GM12878 (cell line): ENCODE measurements at regions not wholly inside any gene's neighbourhood (a gene's known extent, or its start where the extent isn't known, plus 50 kb on each side); places are given as distances from the start of the nearest gene placed in this dataset.

Source experiments
- ATAC-seq: fragments of 200-7000 bp; cut with Tn5 transposase; 3 replicates; pipeline ENCODE4 v1.9.1; 2020; ENCODE audit warnings: mild to moderate bottlenecking, moderate library complexity
- BruUV-seq: library from RNA; stranded (reverse); fragments of 400-500 nt; replicated peaks from 2 replicates; lab custom pipeline; 2021; lab: Mats Ljungman, UMichigan
- CTCF ChIA-PET: fragments of 300-600 bp; sonication (Branson Sonifier 250); formaldehyde crosslinking; extraction: SDS; loops from one replicate; lab custom pipeline; 2021; ENCODE audit warnings: inconsistent platforms; lab: Yijun Ruan, JAX
- POLR2A ChIA-PET: fragments of 350-600 bp; formaldehyde crosslinking; extraction: SDS; loops from one replicate; lab custom pipeline; 2021; ENCODE audit warnings: inconsistent platforms; lab: Charles Lee
- RAD21 ChIA-PET: fragments of 300-600 bp; sonication (Branson Sonifier 250); formaldehyde crosslinking; loops from one replicate; lab custom pipeline; 2023; ENCODE audit warnings: antibody characterized with exemption; ENCODE audit not compliant: unreplicated experiment; lab: Charles Lee
- SMC1A ChIA-PET: fragments of 300-600 bp; sonication (Branson Sonifier 250); formaldehyde crosslinking; loops from one replicate; lab custom pipeline; 2023; ENCODE audit not compliant: unreplicated experiment, uncharacterized antibody; lab: Charles Lee
- DNase-seq: peaks from one replicate; pipeline ENCODE4 v3.0.0-alpha.2; 2011; ENCODE audit warnings: low read depth, low spot score
- FAIRE-seq: peaks from 3 replicates; lab custom pipeline; 2011; peaks lifted over from hg19 to GRCh38; lab: Jason Lieb, UNC
- H2AFZ ChIP-seq: 2 replicates; pipeline ENCODE4 v1.6.0; 2011; ENCODE audit warnings: low read depth, low read length, control low read depth; ENCODE audit not compliant: control insufficient read depth
- H3K27ac ChIP-seq: 2 replicates; pipeline ENCODE4 v1.5.1; 2011; ENCODE audit warnings: control low read depth; ENCODE audit not compliant: control insufficient read depth, insufficient read depth
- H3K27me3 ChIP-seq, 2 experiments: replicated peaks in 1 of 2; 2 replicates each; pipeline versions ENCODE4 v1.6.0 to v1.6.1; 2011; ENCODE audit warnings: low read length in 1 of 2; ENCODE audit not compliant: control insufficient read depth in 2 of 2, insufficient read depth in 2 of 2
- H3K36me3 ChIP-seq, 2 experiments: 2 replicates each; pipeline ENCODE4 v1.5.1; 2011; ENCODE audit warnings: low read length in 1 of 2; ENCODE audit not compliant: control insufficient read depth in 2 of 2, insufficient read depth in 2 of 2
- H3K4me1 ChIP-seq: 2 replicates; pipeline ENCODE4 v1.6.1; 2011; ENCODE audit warnings: mild to moderate bottlenecking, low read length, moderate library complexity, mixed read lengths; ENCODE audit not compliant: control insufficient read depth, insufficient read depth
- H3K4me2 ChIP-seq: 2 replicates; pipeline ENCODE4 v1.6.0; 2011; ENCODE audit warnings: control low read depth; ENCODE audit not compliant: control insufficient read depth, insufficient read depth
- H3K4me3 ChIP-seq: fragments of 200-600 bp; sonication (generic); 2 replicates; pipeline ENCODE4 v1.5.1; 2016
- H3K79me2 ChIP-seq: 2 replicates; pipeline ENCODE4 v1.6.0; 2011; ENCODE audit warnings: low read length; ENCODE audit not compliant: control insufficient read depth, insufficient read depth
- H3K9ac ChIP-seq: 2 replicates; pipeline ENCODE4 v1.8.0; 2011; ENCODE audit warnings: low read length, control low read depth, mixed read lengths; ENCODE audit not compliant: control insufficient read depth, insufficient read depth
- H3K9me3 ChIP-seq: replicated peaks from 3 replicates; pipeline ENCODE4 v1.5.1; 2011; ENCODE audit warnings: mild to moderate bottlenecking, low read length; ENCODE audit not compliant: control insufficient read depth, insufficient read depth
- H4K20me1 ChIP-seq: 2 replicates; pipeline ENCODE4 v1.6.0; 2011; ENCODE audit not compliant: control insufficient read depth, insufficient read depth
- CHD4 ChIP-seq: fragments of 200-600 bp; sonication (generic); IDR thresholded peaks from 2 replicates; pipeline ENCODE4 v1.6.1; 2016; ENCODE audit warnings: mild to moderate bottlenecking
- EP300 ChIP-seq, 2 experiments: fragments of 150-350 bp in 1 of 2; IDR thresholded peaks; 2 replicates each; pipeline ENCODE4 v1.6.1; 2011 to 2012; ENCODE audit warnings: low read depth in 2 of 2, low read length in 2 of 2, borderline replicate concordance in 1 of 2, improper control_type of control experiment in 1 of 2, inconsistent platforms in 1 of 2; ENCODE audit not compliant: control insufficient read depth in 1 of 2
- HDAC6 ChIP-seq: fragments of 200-600 bp; sonication (generic); IDR thresholded peaks from one replicate; pipeline ENCODE4 v1.8.0; 2017; ENCODE audit warnings: antibody characterized with exemption; ENCODE audit not compliant: unreplicated experiment
- MEF2A ChIP-seq: IDR thresholded peaks from 2 replicates; pipeline ENCODE4 v1.6.1; 2011; ENCODE audit warnings: low read depth, mild to moderate bottlenecking, low read length, moderate library complexity; ENCODE audit not compliant: insufficient read depth
- NBN ChIP-seq: fragments of 450-650 bp; IDR thresholded peaks from 2 replicates; pipeline ENCODE4 v1.6.1; 2016
- SMC3 ChIP-seq: IDR thresholded peaks from 2 replicates; pipeline ENCODE4 v1.6.1; 2011; ENCODE audit warnings: low read length, improper control_type of control experiment, borderline replicate concordance
- SP1 ChIP-seq: IDR thresholded peaks from one replicate; pipeline ENCODE4 v1.6.1; 2011; ENCODE audit warnings: low read depth, low read length
- WGBS: methylation state at CpG from one replicate; pipeline ENCODE4 v1.1.6; 2016; ENCODE audit warnings: low lambda C conversion rate; ENCODE audit not compliant: insufficient replicate concordance, insufficient coverage; ENCODE audit errors: missing lambda C conversion rate; 5-methylcytosine and 5-hydroxymethylcytosine counted together
- in situ Hi-C: fragments of 300-500 bp; cut with MboI; formaldehyde crosslinking; loops from 9 replicates; pipeline ENCODE4 v1.14.3; 2018; ENCODE audit warnings: mixed read lengths
- intact Hi-C: fragments of 100-400 bp; cut with micrococcal nuclease; formaldehyde crosslinking; loops from one replicate; pipeline ENCODE4 v1.14.2; 2022; ENCODE audit not compliant: unreplicated experiment
- TF ChIP-seq, protein P1 (sequence below): fragments of 450-650 bp; IDR thresholded peaks from 2 replicates; pipeline ENCODE4 v1.6.1; 2016; ENCODE audit warnings: mild to moderate bottlenecking
- TF ChIP-seq, protein P2 (sequence below): fragments of 450-650 bp; conservative IDR thresholded peaks from 2 replicates; pipeline ENCODE4 v1.6.1; 2017; ENCODE audit warnings: mild to moderate bottlenecking, moderate library complexity
- TF ChIP-seq, protein P3 (sequence below): IDR thresholded peaks from 2 replicates; pipeline ENCODE4 v1.6.1; 2012; ENCODE audit warnings: improper control_type of control experiment, low read depth, low read length; ENCODE audit not compliant: insufficient replicate concordance
- TF ChIP-seq, protein P4 (sequence below), 3 experiments: IDR thresholded peaks in 2 of 3; conservative IDR thresholded peaks in 1 of 3; 2 replicates each; pipeline ENCODE4 v1.5.1; 2011; ENCODE audit warnings: low read depth in 3 of 3, low read length in 3 of 3, mild to moderate bottlenecking in 3 of 3, control low read depth in 2 of 3, moderate library complexity in 2 of 3, inconsistent platforms in 1 of 3, mixed read lengths in 1 of 3; ENCODE audit not compliant: control insufficient read depth in 2 of 3, insufficient read depth in 1 of 3; ENCODE audit errors: extremely low read depth in 1 of 3
- TF ChIP-seq, protein P5 (sequence below): IDR thresholded peaks from 2 replicates; pipeline ENCODE4 v1.6.1; 2011; ENCODE audit warnings: borderline replicate concordance, low read depth, mild to moderate bottlenecking, moderate library complexity, mixed read lengths, low read length; ENCODE audit not compliant: insufficient read depth; ENCODE audit errors: extremely low read length

DNA sequence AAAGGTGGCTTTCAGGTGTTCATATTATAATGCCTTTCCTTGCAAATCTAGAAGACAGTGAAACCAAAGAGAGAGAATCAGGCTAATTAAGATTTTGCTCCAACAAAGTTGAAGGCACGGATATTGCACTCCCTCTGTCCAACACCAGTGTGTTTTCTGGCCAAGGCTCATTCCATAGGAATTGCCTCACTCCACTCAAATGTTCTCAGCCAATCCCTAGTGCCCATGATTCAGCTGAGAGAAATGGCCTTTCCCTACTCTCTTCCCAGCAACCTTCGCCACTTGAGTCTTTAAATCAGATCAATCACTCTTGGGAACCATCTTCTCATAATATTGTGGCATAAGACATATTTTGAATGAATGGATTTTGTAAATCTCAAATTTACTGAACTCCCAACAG is 768.2 kb upstream of the ACVR2A start:
- H3K36me3 ChIP-seq = no peaks in the 10 kb centered on the region
- H3K9me3 ChIP-seq = no peaks in the 10 kb centered on the region
- no peaks in the 10 kb centered on the region for H4K20me1 ChIP-seq
- SMC1A ChIA-PET = interaction anchor here (1.7 kb wide), 1 partner anchor 256 kb away, joined by 3 read pairs; no protein-coding TSS in a partner anchor
- WGBS = 27% methylated on average over 2 of the region's 2 CpGs
- DNase-seq (no peak), ATAC-seq (no peak), FAIRE-seq (no peak)
- intact Hi-C loops (no loop called here), in situ Hi-C loops (no loop called here)
- no TSS peak for BruUV-seq
- no peak overlapping the region for H2AFZ ChIP-seq
- POLR2A ChIA-PET = no interaction called here
- H3K4me2 ChIP-seq = no peak overlapping the region
- H3K4me1 ChIP-seq = no peaks in the 10 kb centered on the region
- H3K27me3 ChIP-seq = no peaks in the 10 kb centered on the region
- H3K27ac ChIP-seq = no peak overlapping the region
- H3K9ac ChIP-seq = no peak overlapping the region
- no peak overlapping the region for H3K4me3 ChIP-seq
- no peaks in the 10 kb centered on the region for H3K79me2 ChIP-seq
- RAD21 ChIA-PET = no interaction called here
- CTCF ChIA-PET = no interaction called here
- TF ChIP-seq SMC3 (no peak), NBN (no peak), SP1 (no peak), HDAC6 (no peak), MEF2A (no peak), EP300 (IDR thresholded peaks at IDR 0.05; ENCODE audit: borderline replicate concordance in 1 of 2, control insufficient read depth in 1 of 2, low read depth in 2 of 2, low read length in 2 of 2) (no peak), CHD4 (no peak)
- TF ChIP-seq, protein P1, sequence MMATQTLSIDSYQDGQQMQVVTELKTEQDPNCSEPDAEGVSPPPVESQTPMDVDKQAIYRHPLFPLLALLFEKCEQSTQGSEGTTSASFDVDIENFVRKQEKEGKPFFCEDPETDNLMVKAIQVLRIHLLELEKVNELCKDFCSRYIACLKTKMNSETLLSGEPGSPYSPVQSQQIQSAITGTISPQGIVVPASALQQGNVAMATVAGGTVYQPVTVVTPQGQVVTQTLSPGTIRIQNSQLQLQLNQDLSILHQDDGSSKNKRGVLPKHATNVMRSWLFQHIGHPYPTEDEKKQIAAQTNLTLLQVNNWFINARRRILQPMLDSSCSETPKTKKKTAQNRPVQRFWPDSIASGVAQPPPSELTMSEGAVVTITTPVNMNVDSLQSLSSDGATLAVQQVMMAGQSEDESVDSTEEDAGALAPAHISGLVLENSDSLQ = no peak
- TF ChIP-seq, protein P2, sequence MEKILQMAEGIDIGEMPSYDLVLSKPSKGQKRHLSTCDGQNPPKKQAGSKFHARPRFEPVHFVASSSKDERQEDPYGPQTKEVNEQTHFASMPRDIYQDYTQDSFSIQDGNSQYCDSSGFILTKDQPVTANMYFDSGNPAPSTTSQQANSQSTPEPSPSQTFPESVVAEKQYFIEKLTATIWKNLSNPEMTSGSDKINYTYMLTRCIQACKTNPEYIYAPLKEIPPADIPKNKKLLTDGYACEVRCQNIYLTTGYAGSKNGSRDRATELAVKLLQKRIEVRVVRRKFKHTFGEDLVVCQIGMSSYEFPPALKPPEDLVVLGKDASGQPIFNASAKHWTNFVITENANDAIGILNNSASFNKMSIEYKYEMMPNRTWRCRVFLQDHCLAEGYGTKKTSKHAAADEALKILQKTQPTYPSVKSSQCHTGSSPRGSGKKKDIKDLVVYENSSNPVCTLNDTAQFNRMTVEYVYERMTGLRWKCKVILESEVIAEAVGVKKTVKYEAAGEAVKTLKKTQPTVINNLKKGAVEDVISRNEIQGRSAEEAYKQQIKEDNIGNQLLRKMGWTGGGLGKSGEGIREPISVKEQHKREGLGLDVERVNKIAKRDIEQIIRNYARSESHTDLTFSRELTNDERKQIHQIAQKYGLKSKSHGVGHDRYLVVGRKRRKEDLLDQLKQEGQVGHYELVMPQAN = no peak
- TF ChIP-seq, protein P3, sequence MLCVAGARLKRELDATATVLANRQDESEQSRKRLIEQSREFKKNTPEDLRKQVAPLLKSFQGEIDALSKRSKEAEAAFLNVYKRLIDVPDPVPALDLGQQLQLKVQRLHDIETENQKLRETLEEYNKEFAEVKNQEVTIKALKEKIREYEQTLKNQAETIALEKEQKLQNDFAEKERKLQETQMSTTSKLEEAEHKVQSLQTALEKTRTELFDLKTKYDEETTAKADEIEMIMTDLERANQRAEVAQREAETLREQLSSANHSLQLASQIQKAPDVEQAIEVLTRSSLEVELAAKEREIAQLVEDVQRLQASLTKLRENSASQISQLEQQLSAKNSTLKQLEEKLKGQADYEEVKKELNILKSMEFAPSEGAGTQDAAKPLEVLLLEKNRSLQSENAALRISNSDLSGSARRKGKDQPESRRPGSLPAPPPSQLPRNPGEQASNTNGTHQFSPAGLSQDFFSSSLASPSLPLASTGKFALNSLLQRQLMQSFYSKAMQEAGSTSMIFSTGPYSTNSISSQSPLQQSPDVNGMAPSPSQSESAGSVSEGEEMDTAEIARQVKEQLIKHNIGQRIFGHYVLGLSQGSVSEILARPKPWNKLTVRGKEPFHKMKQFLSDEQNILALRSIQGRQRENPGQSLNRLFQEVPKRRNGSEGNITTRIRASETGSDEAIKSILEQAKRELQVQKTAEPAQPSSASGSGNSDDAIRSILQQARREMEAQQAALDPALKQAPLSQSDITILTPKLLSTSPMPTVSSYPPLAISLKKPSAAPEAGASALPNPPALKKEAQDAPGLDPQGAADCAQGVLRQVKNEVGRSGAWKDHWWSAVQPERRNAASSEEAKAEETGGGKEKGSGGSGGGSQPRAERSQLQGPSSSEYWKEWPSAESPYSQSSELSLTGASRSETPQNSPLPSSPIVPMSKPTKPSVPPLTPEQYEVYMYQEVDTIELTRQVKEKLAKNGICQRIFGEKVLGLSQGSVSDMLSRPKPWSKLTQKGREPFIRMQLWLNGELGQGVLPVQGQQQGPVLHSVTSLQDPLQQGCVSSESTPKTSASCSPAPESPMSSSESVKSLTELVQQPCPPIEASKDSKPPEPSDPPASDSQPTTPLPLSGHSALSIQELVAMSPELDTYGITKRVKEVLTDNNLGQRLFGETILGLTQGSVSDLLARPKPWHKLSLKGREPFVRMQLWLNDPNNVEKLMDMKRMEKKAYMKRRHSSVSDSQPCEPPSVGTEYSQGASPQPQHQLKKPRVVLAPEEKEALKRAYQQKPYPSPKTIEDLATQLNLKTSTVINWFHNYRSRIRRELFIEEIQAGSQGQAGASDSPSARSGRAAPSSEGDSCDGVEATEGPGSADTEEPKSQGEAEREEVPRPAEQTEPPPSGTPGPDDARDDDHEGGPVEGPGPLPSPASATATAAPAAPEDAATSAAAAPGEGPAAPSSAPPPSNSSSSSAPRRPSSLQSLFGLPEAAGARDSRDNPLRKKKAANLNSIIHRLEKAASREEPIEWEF = no peak
- TF ChIP-seq, protein P4, sequence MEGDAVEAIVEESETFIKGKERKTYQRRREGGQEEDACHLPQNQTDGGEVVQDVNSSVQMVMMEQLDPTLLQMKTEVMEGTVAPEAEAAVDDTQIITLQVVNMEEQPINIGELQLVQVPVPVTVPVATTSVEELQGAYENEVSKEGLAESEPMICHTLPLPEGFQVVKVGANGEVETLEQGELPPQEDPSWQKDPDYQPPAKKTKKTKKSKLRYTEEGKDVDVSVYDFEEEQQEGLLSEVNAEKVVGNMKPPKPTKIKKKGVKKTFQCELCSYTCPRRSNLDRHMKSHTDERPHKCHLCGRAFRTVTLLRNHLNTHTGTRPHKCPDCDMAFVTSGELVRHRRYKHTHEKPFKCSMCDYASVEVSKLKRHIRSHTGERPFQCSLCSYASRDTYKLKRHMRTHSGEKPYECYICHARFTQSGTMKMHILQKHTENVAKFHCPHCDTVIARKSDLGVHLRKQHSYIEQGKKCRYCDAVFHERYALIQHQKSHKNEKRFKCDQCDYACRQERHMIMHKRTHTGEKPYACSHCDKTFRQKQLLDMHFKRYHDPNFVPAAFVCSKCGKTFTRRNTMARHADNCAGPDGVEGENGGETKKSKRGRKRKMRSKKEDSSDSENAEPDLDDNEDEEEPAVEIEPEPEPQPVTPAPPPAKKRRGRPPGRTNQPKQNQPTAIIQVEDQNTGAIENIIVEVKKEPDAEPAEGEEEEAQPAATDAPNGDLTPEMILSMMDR (IDR thresholded peaks at IDR 0.05 in 2 of 3, conservative IDR thresholded peaks at IDR 0.05 in 1 of 3; ENCODE audit: control insufficient read depth in 2 of 3, extremely low read depth in 1 of 3, insufficient read depth in 1 of 3, low read depth in 3 of 3, low read length in 3 of 3) = no peak
- TF ChIP-seq, protein P5, sequence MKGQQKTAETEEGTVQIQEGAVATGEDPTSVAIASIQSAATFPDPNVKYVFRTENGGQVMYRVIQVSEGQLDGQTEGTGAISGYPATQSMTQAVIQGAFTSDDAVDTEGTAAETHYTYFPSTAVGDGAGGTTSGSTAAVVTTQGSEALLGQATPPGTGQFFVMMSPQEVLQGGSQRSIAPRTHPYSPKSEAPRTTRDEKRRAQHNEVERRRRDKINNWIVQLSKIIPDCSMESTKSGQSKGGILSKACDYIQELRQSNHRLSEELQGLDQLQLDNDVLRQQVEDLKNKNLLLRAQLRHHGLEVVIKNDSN = no peak
